H9 (cell line): ENCODE measurements at regions not wholly inside any gene's neighbourhood (a gene's known extent, or its start where the extent isn't known, plus 50 kb on each side); places are given as distances from the start of the nearest gene placed in this dataset.

Experiments used
- DNase-seq: peaks from one replicate; pipeline ENCODE4 v3.0.0-alpha.2; 2017
- H2AFZ ChIP-seq: one replicate; pipeline ENCODE4 v1.6.1; 2013; ENCODE audit warnings: mild to moderate bottlenecking, low read length, control low read depth, moderate library complexity
- H2AK5ac ChIP-seq: 2 replicates; pipeline ENCODE4 v1.6.1; 2013; ENCODE audit warnings: low read length, control low read depth, mixed read lengths; ENCODE audit not compliant: insufficient read length
- H2BK120ac ChIP-seq: one replicate; pipeline ENCODE4 v1.6.1; 2013; ENCODE audit warnings: low read depth, mild to moderate bottlenecking, low read length, control low read depth, inconsistent platforms; ENCODE audit not compliant: poor library complexity, severe bottlenecking
- H2BK12ac ChIP-seq: 2 replicates; pipeline ENCODE4 v1.6.1; 2013; ENCODE audit warnings: low read length, control low read depth, mixed read lengths, low read depth; ENCODE audit not compliant: insufficient read length
- H2BK15ac ChIP-seq: 2 replicates; pipeline ENCODE4 v1.6.1; 2013; ENCODE audit warnings: low read depth, low read length, control low read depth
- H2BK20ac ChIP-seq: one replicate; pipeline ENCODE4 v1.6.1; 2013; ENCODE audit warnings: low read depth, mild to moderate bottlenecking, low read length, control low read depth, inconsistent platforms; ENCODE audit not compliant: poor library complexity, severe bottlenecking
- H2BK5ac ChIP-seq: 2 replicates; pipeline ENCODE4 v1.6.1; 2013; ENCODE audit warnings: low read length, control low read depth, mixed read lengths; ENCODE audit not compliant: insufficient read length
- H3K14ac ChIP-seq: 2 replicates; pipeline ENCODE4 v1.6.1; 2013; ENCODE audit warnings: low read length, control low read depth; ENCODE audit not compliant: insufficient read depth
- H3K18ac ChIP-seq: 2 replicates; pipeline ENCODE4 v1.6.1; 2013; ENCODE audit warnings: low read depth, mild to moderate bottlenecking, mixed read lengths, low read length, control low read depth; ENCODE audit not compliant: insufficient read length
- H3K23ac ChIP-seq: 2 replicates; pipeline ENCODE4 v1.6.1; 2013; ENCODE audit warnings: low read length, control low read depth, mixed read lengths, low read depth; ENCODE audit not compliant: insufficient read length
- H3K23me2 ChIP-seq: 2 replicates; pipeline ENCODE4 v1.6.1; 2013; ENCODE audit warnings: low read depth, mild to moderate bottlenecking, mixed read lengths, low read length, control low read depth; ENCODE audit not compliant: insufficient read length, poor library complexity, severe bottlenecking
- H3K27ac ChIP-seq: 2 replicates; pipeline ENCODE4 v1.5.1; 2013; ENCODE audit warnings: low read length, control low read depth, mixed read lengths, low read depth; ENCODE audit not compliant: insufficient read length
- H3K27me3 ChIP-seq: 2 replicates; pipeline ENCODE4 v1.6.1; 2013; ENCODE audit warnings: low read length, control low read depth, inconsistent platforms; ENCODE audit not compliant: insufficient read depth
- H3K4ac ChIP-seq: 2 replicates; pipeline ENCODE4 v1.6.1; 2013; ENCODE audit warnings: low read depth, mild to moderate bottlenecking, control low read depth, inconsistent platforms, low read length, moderate library complexity
- H3K4me1 ChIP-seq: 2 replicates; pipeline ENCODE4 v1.6.1; 2013; ENCODE audit warnings: low read length, control low read depth, inconsistent platforms; ENCODE audit not compliant: insufficient read depth
- H3K4me2 ChIP-seq: 2 replicates; pipeline ENCODE4 v1.6.1; 2013; ENCODE audit warnings: low read length, control low read depth, mixed read lengths; ENCODE audit not compliant: insufficient read length, insufficient read depth
- H3K56ac ChIP-seq: 2 replicates; pipeline ENCODE4 v1.6.1; 2013; ENCODE audit warnings: low read depth, mild to moderate bottlenecking, mixed read lengths, low read length, control low read depth; ENCODE audit not compliant: insufficient read length
- H3K79me1 ChIP-seq: 2 replicates; pipeline ENCODE4 v1.6.1; 2013; ENCODE audit warnings: low read depth, mild to moderate bottlenecking, moderate library complexity, low read length, control low read depth, inconsistent platforms; ENCODE audit not compliant: insufficient read depth, poor library complexity, severe bottlenecking
- H3K79me2 ChIP-seq: 2 replicates; pipeline ENCODE4 v1.6.1; 2013; ENCODE audit warnings: low read length, control low read depth, inconsistent platforms; ENCODE audit not compliant: insufficient read depth
- H3K9ac ChIP-seq: 2 replicates; pipeline ENCODE4 v1.6.1; 2013; ENCODE audit warnings: low read length, control low read depth, mixed read lengths; ENCODE audit not compliant: insufficient read length; ENCODE audit errors: extremely low read depth
- H3K9me3 ChIP-seq: one replicate; pipeline ENCODE4 v1.6.1; 2013; ENCODE audit warnings: low read depth, low read length, inconsistent platforms; ENCODE audit not compliant: control insufficient read depth
- H3T11ph ChIP-seq: one replicate; pipeline ENCODE4 v1.6.1; 2013; ENCODE audit warnings: mild to moderate bottlenecking, low read length, control low read depth, inconsistent platforms
- H4K20me1 ChIP-seq: one replicate; pipeline ENCODE4 v1.6.1; 2013; ENCODE audit not compliant: control insufficient read depth, insufficient read length, insufficient read depth
- H4K5ac ChIP-seq: 2 replicates; pipeline ENCODE4 v1.6.1; 2013; ENCODE audit warnings: low read depth, mild to moderate bottlenecking, mixed read lengths, low read length, control low read depth; ENCODE audit not compliant: insufficient read length
- H4K8ac ChIP-seq: replicated peaks from 2 replicates; pipeline ENCODE4 v1.6.1; 2013; ENCODE audit warnings: low read length, control low read depth, mixed read lengths, low read depth; ENCODE audit not compliant: insufficient read length
- H4K91ac ChIP-seq: 2 replicates; pipeline ENCODE4 v1.6.1; 2013; ENCODE audit warnings: low read depth, mild to moderate bottlenecking, moderate library complexity, mixed read lengths, low read length, control low read depth; ENCODE audit not compliant: insufficient read length
- H3K27ac Mint-ChIP-seq, 3 experiments: 2 replicates in 2 of 3; 3 replicates in 1 of 3; pipeline ENCODE4 v1.8.0; 2020 to 2021; ENCODE audit warnings: mixed read lengths in 3 of 3, mild to moderate bottlenecking in 1 of 3, moderate library complexity in 1 of 3
- H3K27me3 Mint-ChIP-seq: 2 replicates; pipeline ENCODE4 v1.8.0; 2021; ENCODE audit warnings: low read depth, mild to moderate bottlenecking, moderate library complexity, mixed read lengths
- H3K36me3 Mint-ChIP-seq, 3 experiments: 2 replicates in 2 of 3; 3 replicates in 1 of 3; pipeline ENCODE4 v1.8.0; 2020 to 2021; ENCODE audit warnings: low read depth in 3 of 3, mixed read lengths in 3 of 3; ENCODE audit not compliant: insufficient read depth in 1 of 3
- H3K4me1 Mint-ChIP-seq, 2 experiments: 2 replicates each; pipeline ENCODE4 v1.8.0; 2020; ENCODE audit warnings: mixed read lengths in 2 of 2
- H3K4me3 Mint-ChIP-seq, 2 experiments: 2 replicates in 1 of 2; 3 replicates in 1 of 2; pipeline ENCODE4 v1.8.0; 2020 to 2021; ENCODE audit warnings: mild to moderate bottlenecking in 2 of 2, mixed read lengths in 2 of 2, moderate library complexity in 1 of 2
- H3K9me3 Mint-ChIP-seq, 2 experiments: 2 replicates in 1 of 2; 3 replicates in 1 of 2; pipeline ENCODE4 v1.8.0; 2020; ENCODE audit warnings: mild to moderate bottlenecking in 2 of 2, mixed read lengths in 2 of 2, moderate library complexity in 1 of 2
- WGBS: extraction: QIAGEN DNeasy Blood & Tissue Kit; methylation state at CpG from one replicate; pipeline ENCODE4 v1.1.7; 2013; ENCODE audit warnings: missing lambda C conversion rate, low lambda C conversion rate, mixed read lengths; ENCODE audit not compliant: insufficient read length; ENCODE audit errors: extremely low coverage; 5-methylcytosine and 5-hydroxymethylcytosine counted together
- TF ChIP-seq, protein P1 (sequence below): fragments of 200-600 bp; sonication (generic); conservative IDR thresholded peaks from 3 replicates; pipeline ENCODE4 v1.8.0; 2021; ENCODE audit warnings: antibody characterized with exemption, mild to moderate bottlenecking

DNA sequence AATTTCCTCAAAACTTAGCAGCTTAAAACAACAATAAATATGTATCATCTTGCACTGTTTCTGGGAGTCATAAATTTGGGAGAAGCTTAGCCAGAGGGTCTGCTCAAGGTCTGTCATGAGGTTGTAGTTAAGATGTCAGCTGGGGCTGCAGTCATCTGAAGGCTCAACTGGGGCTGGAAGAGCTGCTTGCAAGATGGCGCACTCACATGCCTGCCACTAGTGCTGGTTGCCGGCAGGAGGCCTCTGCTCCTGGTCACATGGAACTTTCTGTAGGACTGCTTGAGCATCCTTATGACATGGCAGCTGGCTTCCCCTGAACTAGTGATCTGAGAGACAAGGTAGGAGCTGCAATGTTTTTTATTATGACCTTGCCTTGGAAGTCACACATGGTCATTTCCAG lies 215.5 kb upstream of the HAAO start:
- H2BK5ac ChIP-seq, result no peak overlapping the region
- no peak overlapping the region for H2BK120ac ChIP-seq
- no peak overlapping the region for H4K5ac ChIP-seq
- H3K4ac ChIP-seq, result no peak overlapping the region
- no peak overlapping the region for H2AK5ac ChIP-seq
- no peak overlapping the region for H3K4me3 Mint-ChIP-seq
- TF ChIP-seq, protein P1, sequence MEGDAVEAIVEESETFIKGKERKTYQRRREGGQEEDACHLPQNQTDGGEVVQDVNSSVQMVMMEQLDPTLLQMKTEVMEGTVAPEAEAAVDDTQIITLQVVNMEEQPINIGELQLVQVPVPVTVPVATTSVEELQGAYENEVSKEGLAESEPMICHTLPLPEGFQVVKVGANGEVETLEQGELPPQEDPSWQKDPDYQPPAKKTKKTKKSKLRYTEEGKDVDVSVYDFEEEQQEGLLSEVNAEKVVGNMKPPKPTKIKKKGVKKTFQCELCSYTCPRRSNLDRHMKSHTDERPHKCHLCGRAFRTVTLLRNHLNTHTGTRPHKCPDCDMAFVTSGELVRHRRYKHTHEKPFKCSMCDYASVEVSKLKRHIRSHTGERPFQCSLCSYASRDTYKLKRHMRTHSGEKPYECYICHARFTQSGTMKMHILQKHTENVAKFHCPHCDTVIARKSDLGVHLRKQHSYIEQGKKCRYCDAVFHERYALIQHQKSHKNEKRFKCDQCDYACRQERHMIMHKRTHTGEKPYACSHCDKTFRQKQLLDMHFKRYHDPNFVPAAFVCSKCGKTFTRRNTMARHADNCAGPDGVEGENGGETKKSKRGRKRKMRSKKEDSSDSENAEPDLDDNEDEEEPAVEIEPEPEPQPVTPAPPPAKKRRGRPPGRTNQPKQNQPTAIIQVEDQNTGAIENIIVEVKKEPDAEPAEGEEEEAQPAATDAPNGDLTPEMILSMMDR, result no peak
- no peaks in the 10 kb centered on the region; the same call in 1 of the 2 replicates for H3K27me3 Mint-ChIP-seq
- no peak overlapping the region for H3K9ac ChIP-seq
- H3K27ac Mint-ChIP-seq, result no peak overlapping the region
- H3K9me3 Mint-ChIP-seq, result peaks cover 6 to 7% of the 10 kb centered on the region in 2 experiments; a peak in 4 of 5 replicates
- no peak overlapping the region for H3K56ac ChIP-seq
- H3K79me1 ChIP-seq, result no peaks in the 10 kb centered on the region
- H3K4me1 Mint-ChIP-seq, result peaks cover 9% of the 10 kb centered on the region in 2 experiments
- no peak overlapping the region for H4K8ac ChIP-seq
- H4K91ac ChIP-seq, result no peak overlapping the region
- no peak overlapping the region for H3K18ac ChIP-seq
- no peaks in the 10 kb centered on the region for H3K4me1 ChIP-seq
- no peak for DNase-seq
- no peak overlapping the region for H2BK12ac ChIP-seq
- no peak overlapping the region for H3K4me2 ChIP-seq
- no peak overlapping the region for H3K23ac ChIP-seq
- no CpG with 5 or more reads among the region's 2 CpGs for WGBS
- H2BK15ac ChIP-seq, result no peak overlapping the region
- no peaks in the 10 kb centered on the region for H3K27me3 ChIP-seq
- H2BK20ac ChIP-seq, result no peak overlapping the region
- H3T11ph ChIP-seq, result no peak overlapping the region
- no peaks in the 10 kb centered on the region for H3K79me2 ChIP-seq
- no peaks in the 10 kb centered on the region for H3K23me2 ChIP-seq
- no peaks in the 10 kb centered on the region for H3K9me3 ChIP-seq
- H3K14ac ChIP-seq, result no peak overlapping the region
- no peaks in the 10 kb centered on the region for H4K20me1 ChIP-seq
- H3K27ac ChIP-seq, result no peak overlapping the region
- peaks cover 0 to 6% (median 0%) of the 10 kb centered on the region in 3 experiments; a peak in 2 of 7 replicates for H3K36me3 Mint-ChIP-seq
- no peak overlapping the region for H2AFZ ChIP-seq
